ENCODE measurements at regions not wholly inside any gene's neighbourhood (a gene's known extent, or its start where the extent isn't known, plus 50 kb on each side); places are given as distances from the start of the nearest gene placed in this dataset.

GRCh38 chr2:125408874-125409538, 1247.0 kb upstream of the GYPC start (continued):
- TF ChIP-seq ZNF143 (CRISPR knock-in tag; IDR thresholded peaks at IDR 0.05), result no peak
- no peak for TF ChIP-seq ZNF777 (CRISPR knock-in tag; IDR thresholded peaks at IDR 0.05)
- no peak for TF ChIP-seq SRSF4 (IDR thresholded peaks at IDR 0.05; ENCODE audit: low read depth, low read length, poor library complexity, severe bottlenecking)
- TF ChIP-seq TBP (CRISPR knock-in tag; IDR thresholded peaks at IDR 0.05), result no peak
- no peak for TF ChIP-seq ZBTB3 (CRISPR knock-in tag; IDR thresholded peaks at IDR 0.05; ENCODE audit: borderline replicate concordance, low read depth)
- TF ChIP-seq KMT2A (CRISPR knock-in tag; IDR thresholded peaks at IDR 0.05), result no peak

GRCh38 chr2:125418483-125418882, 1237.5 kb upstream of the GYPC start:
- no peak overlapping the region for H3K4me2 ChIP-seq (ENCODE audit: low read depth, low read length)
- WGBS (ENCODE audit: low lambda C conversion rate), result 2% methylated on average over 1 of the region's 1 CpG
- CTCF ChIA-PET (ENCODE audit: low intra/inter-chr PET ratio, low total read pairs), result no interaction called here
- TF ChIP-seq ZNF605 (CRISPR knock-in tag; IDR thresholded peaks at IDR 0.05) (no peak), ZGPAT (CRISPR knock-in tag; IDR thresholded peaks at IDR 0.05) (no peak), ZNF292 (CRISPR knock-in tag; IDR thresholded peaks at IDR 0.05; ENCODE audit: borderline replicate concordance, low read depth) (no peak), KAT8 (CRISPR knock-in tag; IDR thresholded peaks at IDR 0.05) (no peak), ZNF12 (CRISPR knock-in tag; IDR thresholded peaks at IDR 0.05) (no peak), ZBTB42 (CRISPR knock-in tag; IDR thresholded peaks at IDR 0.05) (no peak), SRSF1 (optimal IDR thresholded peaks at IDR 0.05; ENCODE audit: low read depth, low read length) (no peak), ETS1 (CRISPR knock-in tag; IDR thresholded peaks at IDR 0.05) (no peak), SIX4 (CRISPR knock-in tag; IDR thresholded peaks at IDR 0.05) (no peak), CBX1 (IDR thresholded peaks at IDR 0.05; ENCODE audit: low read depth) (no peak), HMGXB3 (CRISPR knock-in tag; IDR thresholded peaks at IDR 0.05; ENCODE audit: borderline replicate concordance) (no peak)

More at GRCh38 chr2:125418483-125418882, 1237.5 kb upstream of the GYPC start:
- BruUV-seq (replicated peaks), result no TSS peak
- no peaks in the 10 kb centered on the region for H3K36me3 ChIP-seq (replicated peaks in 1 of 2; ENCODE audit: control insufficient read depth in 1 of 2, insufficient read depth in 2 of 2, low read length in 2 of 2)
- H3K79me2 ChIP-seq (ENCODE audit: insufficient read depth, low read length), result no peaks in the 10 kb centered on the region
- no peaks in the 10 kb centered on the region for H3K4me1 ChIP-seq (ENCODE audit: insufficient read depth, low read length)
- in situ Hi-C loops (cut with HindIII; ENCODE audit: extremely low pct_ligation_motif_present, low pct_unique_long_range_greater_than_20kb) (no loop called here), intact Hi-C loops (cut with micrococcal nuclease; ENCODE audit: unreplicated experiment) (no loop called here)
- POLR2A ChIA-PET, result no interaction called here
- H3K9me3 ChIP-seq (ENCODE audit: low read length), result peaks cover 55% of the 10 kb centered on the region
- no peak for ATAC-seq
- H3K4me3 ChIP-seq (replicated peaks in 1 of 3; ENCODE audit: insufficient read depth in 1 of 3, low read depth in 2 of 3, low read length in 3 of 3), result no peak overlapping the region
- no peak overlapping the region for H3K9ac ChIP-seq (ENCODE audit: insufficient read depth, low read depth, low read length)
- H2AFZ ChIP-seq (ENCODE audit: low read length), result no peak overlapping the region
- H4K20me1 ChIP-seq (ENCODE audit: insufficient read depth, low read length), result no peaks in the 10 kb centered on the region
- no peak for FAIRE-seq
- no peak for DNase-seq (ENCODE audit: low spot score)
- H3K27ac ChIP-seq (ENCODE audit: extremely low read length, insufficient read depth, low read length), result no peak overlapping the region
- H3K27me3 ChIP-seq (ENCODE audit: control insufficient read depth in 1 of 2, insufficient read depth in 2 of 2, low read length in 2 of 2), result no peaks in the 10 kb centered on the region

All from HepG2 (cell line).